A549 (cell line): ENCODE measurements at regions not wholly inside any gene's neighbourhood (a gene's known extent, or its start where the extent isn't known, plus 50 kb on each side); places are given as distances from the start of the nearest gene placed in this dataset.
A peak's percentile ranks its signal among the peaks of the same experiment; 100 is the strongest.

Experiments used
- ATAC-seq, 2 experiments: fragments of 200-7000 bp in 1 of 2; fragments of >200 bp in 1 of 2; cut with Nextera tagmentation in 1 of 2; cut with Tn5 transposase in 1 of 2; 3 replicates each; pipeline versions ENCODE4 v1.8.0 to v1.9.1; 2018 to 2020; ENCODE audit warnings: mild to moderate bottlenecking in 1 of 2, moderate library complexity in 1 of 2
- CTCF ChIA-PET: fragments of 300-600 bp; sonication (Branson Sonifier 250); formaldehyde crosslinking; extraction: SDS; loops from one replicate; lab custom pipeline; 2021; ENCODE audit warnings: antibody characterized with exemption, inconsistent platforms; lab: Yijun Ruan, JAX
- POLR2A ChIA-PET: fragments of 350-600 bp; formaldehyde crosslinking; extraction: SDS; loops from one replicate; lab custom pipeline; 2021; ENCODE audit warnings: antibody characterized with exemption, inconsistent platforms; lab: Yijun Ruan, JAX
- DNase-seq, 2 experiments: peaks; one replicate each; pipeline versions ENCODE4 v3.0.0 to v3.0.0-alpha.2; 2011 to 2016; ENCODE audit warnings: low read depth in 1 of 2, low spot score in 1 of 2
- FAIRE-seq: peaks from 2 replicates; lab custom pipeline; 2011; peaks lifted over from hg19 to GRCh38; lab: Jason Lieb, UNC
- H3K27ac ChIP-seq, 2 experiments: fragments of >200 bp; sonication (Bioruptor Twin); formaldehyde crosslinking; 3 replicates each; pipeline ENCODE4 v1.5.1; 2016 to 2017
- H3K4me1 ChIP-seq: fragments of >200 bp; sonication (Bioruptor Twin); formaldehyde crosslinking; 3 replicates; pipeline ENCODE4 v1.6.1; 2016
- H3K4me2 ChIP-seq: fragments of >200 bp; sonication (Bioruptor Twin); formaldehyde crosslinking; 3 replicates; pipeline ENCODE4 v1.6.1; 2016
- H3K4me3 ChIP-seq: fragments of >200 bp; sonication (Bioruptor Twin); formaldehyde crosslinking; 3 replicates; pipeline ENCODE4 v1.5.1; 2016
- H3K9me3 ChIP-seq: fragments of >200 bp; sonication (Bioruptor Twin); formaldehyde crosslinking; 3 replicates; pipeline ENCODE4 v1.6.1; 2016
- CBX2 ChIP-seq: fragments of 200-600 bp; sonication (generic); IDR thresholded peaks from 2 replicates; pipeline ENCODE4 v1.6.1; 2016; ENCODE audit warnings: low read depth, mild to moderate bottlenecking, borderline replicate concordance
- CHD2 ChIP-seq: fragments of 150-350 bp; IDR thresholded peaks from 2 replicates; pipeline ENCODE4 v1.6.1; 2014; ENCODE audit warnings: low read length; ENCODE audit not compliant: partially characterized antibody
- EHF ChIP-seq: fragments of 250-450 bp; sonication (Bioruptor Pico); IDR thresholded peaks from 2 replicates; pipeline ENCODE4 v1.5.0; 2020; ENCODE audit warnings: mild to moderate bottlenecking
- FOSL2 ChIP-seq, 2 experiments: fragments of 450-650 bp in 1 of 2; fragments of >200 bp in 1 of 2; sonication (Bioruptor Twin) in 1 of 2; formaldehyde crosslinking; IDR thresholded peaks; 2 replicates each; pipeline versions ENCODE4 v1.5.0 to v1.6.1; 2016 to 2020; ENCODE audit warnings: mild to moderate bottlenecking in 1 of 2, moderate library complexity in 1 of 2
- FOXS1 ChIP-seq: fragments of 250-450 bp; sonication (Bioruptor Pico); IDR thresholded peaks from 2 replicates; pipeline ENCODE4 v1.5.0; 2020; ENCODE audit warnings: mild to moderate bottlenecking, moderate library complexity
- HOXA7 ChIP-seq: fragments of 250-450 bp; sonication (Bioruptor Pico); IDR thresholded peaks from 2 replicates; pipeline ENCODE4 v1.5.0; 2020; ENCODE audit warnings: mild to moderate bottlenecking, moderate library complexity
- HOXB5 ChIP-seq: fragments of 250-450 bp; sonication (Bioruptor Pico); IDR thresholded peaks from 2 replicates; pipeline ENCODE4 v1.5.0; 2020; ENCODE audit warnings: mild to moderate bottlenecking, moderate library complexity
- JUN ChIP-seq, 2 experiments: fragments of >200 bp; sonication (Bioruptor Twin); formaldehyde crosslinking; IDR thresholded peaks; 2 replicates in 1 of 2; 3 replicates in 1 of 2; pipeline ENCODE4 v1.6.1; 2016 to 2017
- JUNB ChIP-seq: fragments of >200 bp; sonication (Bioruptor Twin); formaldehyde crosslinking; IDR thresholded peaks from 2 replicates; pipeline ENCODE4 v1.6.1; 2016
- KDM5A ChIP-seq: fragments of 200-600 bp; sonication (generic); IDR thresholded peaks from 2 replicates; pipeline ENCODE4 v1.6.1; 2016; ENCODE audit warnings: antibody characterized with exemption, mild to moderate bottlenecking
- MAZ ChIP-seq: fragments of 150-350 bp; IDR thresholded peaks from 2 replicates; pipeline ENCODE4 v1.6.1; 2014; ENCODE audit warnings: antibody characterized with exemption, low read depth, low read length, borderline replicate concordance
- NFE2L2 ChIP-seq: fragments of 150-350 bp; conservative IDR thresholded peaks from 2 replicates; pipeline ENCODE4 v1.6.1; 2014; ENCODE audit warnings: low read length
- NPAS2 ChIP-seq: fragments of 250-450 bp; sonication (Bioruptor Pico); IDR thresholded peaks from 2 replicates; pipeline ENCODE4 v1.8.0; 2022; ENCODE audit warnings: mild to moderate bottlenecking, moderate library complexity, borderline replicate concordance
- NR3C1 ChIP-seq: fragments of >200 bp; sonication (Bioruptor Twin); formaldehyde crosslinking; IDR thresholded peaks from 3 replicates; pipeline ENCODE4 v1.6.1; 2017
- PHF8 ChIP-seq: fragments of 200-600 bp; sonication (generic); IDR thresholded peaks from 2 replicates; pipeline ENCODE4 v1.6.1; 2016; ENCODE audit warnings: low read depth, mild to moderate bottlenecking, antibody characterized with exemption, moderate library complexity, borderline replicate concordance
- POLR2A ChIP-seq: IDR thresholded peaks from 2 replicates; pipeline ENCODE4 v1.6.1; 2012; ENCODE audit warnings: mild to moderate bottlenecking, low read length
- RAD21 ChIP-seq, 2 experiments: fragments of >200 bp in 1 of 2; sonication (Bioruptor Twin) in 1 of 2; formaldehyde crosslinking in 1 of 2; IDR thresholded peaks in 1 of 2; conservative IDR thresholded peaks in 1 of 2; 2 replicates in 1 of 2; 3 replicates in 1 of 2; pipeline ENCODE4 v1.6.1; 2012 to 2018; ENCODE audit warnings: inconsistent platforms in 1 of 2
- RARB ChIP-seq: fragments of 250-450 bp; sonication (Bioruptor Pico); IDR thresholded peaks from 2 replicates; pipeline ENCODE4 v1.8.0; 2021; ENCODE audit warnings: mild to moderate bottlenecking, moderate library complexity
- RFX5 ChIP-seq: fragments of 450-650 bp; IDR thresholded peaks from 2 replicates; pipeline ENCODE4 v1.7.1; 2014; ENCODE audit warnings: antibody characterized with exemption, mild to moderate bottlenecking, moderate library complexity
- RNF2 ChIP-seq: fragments of 200-600 bp; sonication (generic); IDR thresholded peaks from 2 replicates; pipeline ENCODE4 v1.6.1; 2016; ENCODE audit warnings: low read depth, mild to moderate bottlenecking, antibody characterized with exemption, moderate library complexity, borderline replicate concordance
- SMC3 ChIP-seq: fragments of >200 bp; sonication (Bioruptor Twin); formaldehyde crosslinking; IDR thresholded peaks from 3 replicates; pipeline ENCODE4 v1.6.1; 2018; ENCODE audit warnings: inconsistent platforms
- SREBF2 ChIP-seq: fragments of 450-650 bp; IDR thresholded peaks from 2 replicates; pipeline ENCODE4 v1.6.1; 2014; ENCODE audit warnings: mild to moderate bottlenecking, moderate library complexity
- TFCP2L1 ChIP-seq: fragments of 250-450 bp; sonication (Bioruptor Pico); IDR thresholded peaks from 2 replicates; pipeline ENCODE4 v1.5.0; 2021; ENCODE audit warnings: mild to moderate bottlenecking
- TP53 ChIP-seq: fragments of 250-450 bp; sonication (Bioruptor Pico); IDR thresholded peaks from 2 replicates; pipeline ENCODE4 v1.5.0; 2021; ENCODE audit warnings: mild to moderate bottlenecking, moderate library complexity
- ZNF302 ChIP-seq: fragments of 250-450 bp; sonication (Bioruptor Pico); IDR thresholded peaks from 2 replicates; pipeline ENCODE4 v1.9.0; 2021; ENCODE audit warnings: inconsistent platforms, mild to moderate bottlenecking, moderate library complexity
- WGBS: methylation state at CpG from one replicate; pipeline ENCODE4 v1.1.6; 2017; ENCODE audit errors: missing lambda C conversion rate; 5-methylcytosine and 5-hydroxymethylcytosine counted together
- TF ChIP-seq, protein P1 (sequence below): IDR thresholded peaks from 2 replicates; pipeline ENCODE4 v1.6.1; 2012; ENCODE audit warnings: low read depth, borderline replicate concordance
- TF ChIP-seq, protein P2 (sequence below): fragments of 200-600 bp; sonication (generic); IDR thresholded peaks from 2 replicates; pipeline ENCODE4 v1.6.1; 2016; ENCODE audit warnings: antibody characterized with exemption, mild to moderate bottlenecking, moderate library complexity
- TF ChIP-seq, protein P3 (sequence below): fragments of >200 bp; sonication (Bioruptor Twin); formaldehyde crosslinking; IDR thresholded peaks from 3 replicates; pipeline ENCODE4 v1.6.1; 2016
- TF ChIP-seq, protein P4 (sequence below): IDR thresholded peaks from 2 replicates; pipeline ENCODE4 v1.6.1; 2012
- TF ChIP-seq, protein P5 (sequence below): fragments of 250-450 bp; sonication (Bioruptor Pico); IDR thresholded peaks from 2 replicates; pipeline ENCODE4 v1.5.0; 2020; ENCODE audit warnings: low read depth, mild to moderate bottlenecking, moderate library complexity

DNA sequence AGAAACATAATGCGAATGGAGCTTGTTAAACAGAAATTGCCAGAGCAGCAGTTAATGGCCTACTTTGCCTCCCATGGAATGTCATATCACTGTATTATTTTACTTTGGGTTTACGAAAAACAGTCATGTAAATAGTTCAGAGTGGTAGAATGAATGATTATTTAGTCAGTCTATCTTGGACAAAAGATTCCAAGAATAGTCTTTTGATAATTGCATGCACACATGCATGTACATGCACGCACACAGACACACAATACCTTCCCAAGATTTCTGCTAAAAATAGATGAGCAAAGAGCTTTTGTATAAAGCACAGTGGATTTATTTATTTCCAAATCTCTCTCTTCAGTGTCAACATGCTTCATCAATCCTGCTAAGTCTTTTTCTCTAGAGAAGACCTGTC lies 800.7 kb downstream of the DIPK2A start:
- Histone ChIP-seq H3K4me2 (no peak overlapping the region), H3K27ac (no peak overlapping the region), H3K4me3 (no peak overlapping the region), H3K9me3 (no peaks in the 10 kb centered on the region), H3K4me1 (no peaks in the 10 kb centered on the region)
- TF ChIP-seq FOXS1 (no peak), EHF (no peak), JUN (IDR thresholded peaks at IDR 0.05) (no peak), SMC3 (no peak), CBX2 (no peak), RNF2 (no peak), PHF8 (no peak), KDM5A (no peak)
- TF ChIP-seq, protein P1, sequence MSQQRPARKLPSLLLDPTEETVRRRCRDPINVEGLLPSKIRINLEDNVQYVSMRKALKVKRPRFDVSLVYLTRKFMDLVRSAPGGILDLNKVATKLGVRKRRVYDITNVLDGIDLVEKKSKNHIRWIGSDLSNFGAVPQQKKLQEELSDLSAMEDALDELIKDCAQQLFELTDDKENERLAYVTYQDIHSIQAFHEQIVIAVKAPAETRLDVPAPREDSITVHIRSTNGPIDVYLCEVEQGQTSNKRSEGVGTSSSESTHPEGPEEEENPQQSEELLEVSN: no peak
- FAIRE-seq (no peak), DNase-seq (no peak), ATAC-seq (no peak)
- 53% methylated on average over 3 of the region's 3 CpGs for WGBS
- POLR2A ChIA-PET: no interaction called here
- CTCF ChIA-PET: no interaction called here

DNA sequence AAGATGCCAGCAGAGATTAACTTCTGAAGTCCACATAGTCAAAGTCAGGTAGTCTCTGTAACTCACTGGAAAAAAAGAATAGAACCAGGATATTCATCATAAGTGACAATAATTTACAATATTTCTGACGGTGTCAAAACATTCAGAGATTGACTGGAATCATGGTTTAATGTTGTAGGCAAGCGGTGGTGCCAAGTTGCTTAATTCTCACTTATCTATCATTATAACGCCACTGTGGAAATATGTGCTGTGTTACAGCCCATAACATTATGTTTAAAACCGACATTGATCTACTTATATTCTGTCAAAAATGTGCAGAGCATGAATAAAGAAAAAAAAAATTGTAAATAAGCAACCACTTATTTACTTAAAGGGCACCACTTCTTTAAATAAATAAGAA lies 801.7 kb downstream of the DIPK2A start:
- DNase-seq: no peak
- ChIA-PET CTCF (no interaction called here), POLR2A (no interaction called here)
- Histone ChIP-seq H3K9me3 (no peaks in the 10 kb centered on the region), H3K27ac (no peak overlapping the region), H3K4me3 (no peak overlapping the region), H3K4me1 (no peaks in the 10 kb centered on the region), H3K4me2 (no peak overlapping the region)
- no peak for ATAC-seq
- FAIRE-seq: no peak
- 26% methylated on average over 4 of the region's 4 CpGs for WGBS
- no peak for TF ChIP-seq SMC3
- no peak for TF ChIP-seq RARB (CRISPR knock-in tag)
- TF ChIP-seq, protein P2, sequence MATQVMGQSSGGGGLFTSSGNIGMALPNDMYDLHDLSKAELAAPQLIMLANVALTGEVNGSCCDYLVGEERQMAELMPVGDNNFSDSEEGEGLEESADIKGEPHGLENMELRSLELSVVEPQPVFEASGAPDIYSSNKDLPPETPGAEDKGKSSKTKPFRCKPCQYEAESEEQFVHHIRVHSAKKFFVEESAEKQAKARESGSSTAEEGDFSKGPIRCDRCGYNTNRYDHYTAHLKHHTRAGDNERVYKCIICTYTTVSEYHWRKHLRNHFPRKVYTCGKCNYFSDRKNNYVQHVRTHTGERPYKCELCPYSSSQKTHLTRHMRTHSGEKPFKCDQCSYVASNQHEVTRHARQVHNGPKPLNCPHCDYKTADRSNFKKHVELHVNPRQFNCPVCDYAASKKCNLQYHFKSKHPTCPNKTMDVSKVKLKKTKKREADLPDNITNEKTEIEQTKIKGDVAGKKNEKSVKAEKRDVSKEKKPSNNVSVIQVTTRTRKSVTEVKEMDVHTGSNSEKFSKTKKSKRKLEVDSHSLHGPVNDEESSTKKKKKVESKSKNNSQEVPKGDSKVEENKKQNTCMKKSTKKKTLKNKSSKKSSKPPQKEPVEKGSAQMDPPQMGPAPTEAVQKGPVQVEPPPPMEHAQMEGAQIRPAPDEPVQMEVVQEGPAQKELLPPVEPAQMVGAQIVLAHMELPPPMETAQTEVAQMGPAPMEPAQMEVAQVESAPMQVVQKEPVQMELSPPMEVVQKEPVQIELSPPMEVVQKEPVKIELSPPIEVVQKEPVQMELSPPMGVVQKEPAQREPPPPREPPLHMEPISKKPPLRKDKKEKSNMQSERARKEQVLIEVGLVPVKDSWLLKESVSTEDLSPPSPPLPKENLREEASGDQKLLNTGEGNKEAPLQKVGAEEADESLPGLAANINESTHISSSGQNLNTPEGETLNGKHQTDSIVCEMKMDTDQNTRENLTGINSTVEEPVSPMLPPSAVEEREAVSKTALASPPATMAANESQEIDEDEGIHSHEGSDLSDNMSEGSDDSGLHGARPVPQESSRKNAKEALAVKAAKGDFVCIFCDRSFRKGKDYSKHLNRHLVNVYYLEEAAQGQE: no peak
- no peak for TF ChIP-seq HOXA7
- no peak for TF ChIP-seq CHD2
- TF ChIP-seq KDM5A: no peak
- TF ChIP-seq JUNB: no peak
- TF ChIP-seq, protein P3, sequence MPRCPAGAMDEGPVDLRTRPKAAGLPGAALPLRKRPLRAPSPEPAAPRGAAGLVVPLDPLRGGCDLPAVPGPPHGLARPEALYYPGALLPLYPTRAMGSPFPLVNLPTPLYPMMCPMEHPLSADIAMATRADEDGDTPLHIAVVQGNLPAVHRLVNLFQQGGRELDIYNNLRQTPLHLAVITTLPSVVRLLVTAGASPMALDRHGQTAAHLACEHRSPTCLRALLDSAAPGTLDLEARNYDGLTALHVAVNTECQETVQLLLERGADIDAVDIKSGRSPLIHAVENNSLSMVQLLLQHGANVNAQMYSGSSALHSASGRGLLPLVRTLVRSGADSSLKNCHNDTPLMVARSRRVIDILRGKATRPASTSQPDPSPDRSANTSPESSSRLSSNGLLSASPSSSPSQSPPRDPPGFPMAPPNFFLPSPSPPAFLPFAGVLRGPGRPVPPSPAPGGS: no peak
- TF ChIP-seq RAD21 (conservative IDR thresholded peaks at IDR 0.05 in 1 of 2, IDR thresholded peaks at IDR 0.05 in 1 of 2): no peak
- no peak for TF ChIP-seq SREBF2
- TF ChIP-seq RFX5: no peak
- no peak for TF ChIP-seq FOSL2 (IDR thresholded peaks at IDR 0.05)
- TF ChIP-seq FOSL2 (CRISPR knock-in tag; IDR thresholded peaks at IDR 0.05): no peak

DNA sequence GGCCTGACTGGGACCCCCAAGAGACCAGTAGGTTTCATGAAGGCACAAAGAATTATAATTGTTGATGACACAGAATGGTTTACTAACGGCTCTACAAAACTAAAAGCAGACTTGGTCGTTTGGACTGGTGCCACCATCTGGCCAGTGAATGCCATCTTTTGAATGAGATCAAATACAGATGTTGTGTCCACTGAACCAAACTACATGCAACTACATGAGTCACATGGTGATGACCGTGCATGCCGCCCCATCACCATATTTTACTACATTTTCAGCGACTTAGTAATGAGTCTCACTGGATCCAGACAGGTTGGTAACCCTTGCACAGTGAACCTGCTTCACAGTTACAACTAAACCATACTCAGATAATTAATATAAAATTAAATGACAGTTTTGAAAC lies 803.3 kb downstream of the DIPK2A start:
- H3K9me3 ChIP-seq: no peaks in the 10 kb centered on the region
- ChIA-PET POLR2A (no interaction called here), CTCF (no interaction called here)
- DNase-seq: peak in 1 of 2 experiments; percentile 7
- 3% methylated on average over 5 of the region's 5 CpGs for WGBS
- H3K4me3 ChIP-seq: no peak overlapping the region
- no peaks in the 10 kb centered on the region for H3K4me1 ChIP-seq
- no peak overlapping the region for H3K4me2 ChIP-seq
- H3K27ac ChIP-seq: no peak overlapping the region
- ATAC-seq: no peak
- no peak for FAIRE-seq
- TF ChIP-seq ZNF302 (CRISPR knock-in tag) (no peak), RAD21 (conservative IDR thresholded peaks at IDR 0.05 in 1 of 2, IDR thresholded peaks at IDR 0.05 in 1 of 2) (no peak), MAZ (no peak), NR3C1 (no peak), TP53 (CRISPR knock-in tag) (no peak), NFE2L2 (no peak), TFCP2L1 (CRISPR knock-in tag) (no peak), KDM5A (no peak), POLR2A (no peak), NPAS2 (CRISPR knock-in tag) (no peak), HOXB5 (CRISPR knock-in tag) (no peak), HOXA7 (no peak)
- TF ChIP-seq, protein P4, sequence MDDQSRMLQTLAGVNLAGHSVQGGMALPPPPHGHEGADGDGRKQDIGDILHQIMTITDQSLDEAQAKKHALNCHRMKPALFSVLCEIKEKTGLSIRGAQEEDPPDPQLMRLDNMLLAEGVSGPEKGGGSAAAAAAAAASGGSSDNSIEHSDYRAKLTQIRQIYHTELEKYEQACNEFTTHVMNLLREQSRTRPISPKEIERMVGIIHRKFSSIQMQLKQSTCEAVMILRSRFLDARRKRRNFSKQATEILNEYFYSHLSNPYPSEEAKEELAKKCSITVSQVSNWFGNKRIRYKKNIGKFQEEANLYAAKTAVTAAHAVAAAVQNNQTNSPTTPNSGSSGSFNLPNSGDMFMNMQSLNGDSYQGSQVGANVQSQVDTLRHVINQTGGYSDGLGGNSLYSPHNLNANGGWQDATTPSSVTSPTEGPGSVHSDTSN: no peak
- TF ChIP-seq, protein P5, sequence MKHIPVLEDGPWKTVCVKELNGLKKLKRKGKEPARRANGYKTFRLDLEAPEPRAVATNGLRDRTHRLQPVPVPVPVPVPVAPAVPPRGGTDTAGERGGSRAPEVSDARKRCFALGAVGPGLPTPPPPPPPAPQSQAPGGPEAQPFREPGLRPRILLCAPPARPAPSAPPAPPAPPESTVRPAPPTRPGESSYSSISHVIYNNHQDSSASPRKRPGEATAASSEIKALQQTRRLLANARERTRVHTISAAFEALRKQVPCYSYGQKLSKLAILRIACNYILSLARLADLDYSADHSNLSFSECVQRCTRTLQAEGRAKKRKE: no peak
